ENCODE measurements at regions not wholly inside any gene's neighbourhood (a gene's known extent, or its start where the extent isn't known, plus 50 kb on each side); places are given as distances from the start of the nearest gene placed in this dataset.
"Not testable (repeated sequence)": the region's sequence is repeated elsewhere in the genome, so short reads cannot be mapped to it uniquely, and the experiment has no call there.

DNA sequence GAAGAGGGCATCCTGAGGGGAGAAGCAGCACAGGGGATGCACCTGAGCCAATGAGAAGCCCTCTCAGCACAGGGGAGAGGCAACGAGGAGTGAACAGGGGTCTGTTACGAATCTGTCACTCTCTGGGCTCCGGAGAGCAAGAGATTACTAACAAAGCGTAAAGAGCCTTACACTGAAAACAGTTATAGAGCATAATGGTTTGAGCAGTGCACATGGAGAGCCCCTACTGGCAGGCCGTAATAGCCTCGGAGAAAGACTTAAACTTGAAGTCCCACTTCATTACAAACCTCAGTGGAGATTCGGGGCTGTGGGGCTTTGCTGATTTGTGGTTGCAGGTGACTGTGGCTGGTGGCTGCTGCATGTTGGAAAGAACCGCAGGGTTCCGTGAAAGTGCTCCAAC is 271.5 kb upstream of the TMC3 start:
- no peak for DNase-seq (ENCODE audit: extremely low read depth, insufficient read length)
- H3K27me3 ChIP-seq (replicated peaks; ENCODE audit: control insufficient read depth, insufficient read depth, low read length) = no peaks in the 10 kb centered on the region
- no peak overlapping the region for H3K4me3 ChIP-seq (replicated peaks; ENCODE audit: low read depth, low read length)
- no peaks in the 10 kb centered on the region for H3K36me3 ChIP-seq (ENCODE audit: control insufficient read depth, insufficient read depth, low read length)
- TF ChIP-seq, protein P1, sequence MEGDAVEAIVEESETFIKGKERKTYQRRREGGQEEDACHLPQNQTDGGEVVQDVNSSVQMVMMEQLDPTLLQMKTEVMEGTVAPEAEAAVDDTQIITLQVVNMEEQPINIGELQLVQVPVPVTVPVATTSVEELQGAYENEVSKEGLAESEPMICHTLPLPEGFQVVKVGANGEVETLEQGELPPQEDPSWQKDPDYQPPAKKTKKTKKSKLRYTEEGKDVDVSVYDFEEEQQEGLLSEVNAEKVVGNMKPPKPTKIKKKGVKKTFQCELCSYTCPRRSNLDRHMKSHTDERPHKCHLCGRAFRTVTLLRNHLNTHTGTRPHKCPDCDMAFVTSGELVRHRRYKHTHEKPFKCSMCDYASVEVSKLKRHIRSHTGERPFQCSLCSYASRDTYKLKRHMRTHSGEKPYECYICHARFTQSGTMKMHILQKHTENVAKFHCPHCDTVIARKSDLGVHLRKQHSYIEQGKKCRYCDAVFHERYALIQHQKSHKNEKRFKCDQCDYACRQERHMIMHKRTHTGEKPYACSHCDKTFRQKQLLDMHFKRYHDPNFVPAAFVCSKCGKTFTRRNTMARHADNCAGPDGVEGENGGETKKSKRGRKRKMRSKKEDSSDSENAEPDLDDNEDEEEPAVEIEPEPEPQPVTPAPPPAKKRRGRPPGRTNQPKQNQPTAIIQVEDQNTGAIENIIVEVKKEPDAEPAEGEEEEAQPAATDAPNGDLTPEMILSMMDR (IDR thresholded peaks at IDR 0.05; ENCODE audit: insufficient read depth, low read length, poor library complexity, severe bottlenecking) = no peak

DNA sequence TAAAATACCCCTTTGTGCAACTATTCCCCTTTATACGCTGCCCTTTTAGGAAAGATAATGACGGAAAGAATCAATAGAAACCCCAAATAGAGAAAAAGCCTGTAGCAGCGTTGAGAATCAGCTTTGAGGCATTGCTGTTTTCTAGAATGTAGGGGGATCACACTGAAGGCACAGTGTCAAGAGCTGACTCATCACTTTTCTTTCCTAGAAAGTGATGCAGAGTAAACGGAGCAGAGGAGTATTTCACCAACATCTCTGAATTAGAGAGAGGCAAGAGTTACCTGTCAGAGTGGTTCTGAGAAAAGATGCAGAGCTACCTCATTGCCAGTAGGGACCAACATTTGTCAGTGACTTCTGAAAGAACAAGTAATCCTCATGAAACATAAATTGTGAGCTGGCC is 269.8 kb upstream of the TMC3 start:
- Histone ChIP-seq H3K4me3 (replicated peaks; ENCODE audit: low read depth, low read length) (no peak overlapping the region), H3K36me3 (ENCODE audit: control insufficient read depth, insufficient read depth, low read length) (no peaks in the 10 kb centered on the region), H3K27me3 (replicated peaks; ENCODE audit: control insufficient read depth, insufficient read depth, low read length) (no peaks in the 10 kb centered on the region)
- TF ChIP-seq, protein P1 (IDR thresholded peaks at IDR 0.05; ENCODE audit: insufficient read depth, low read length, poor library complexity, severe bottlenecking) = no peak
- no peak for DNase-seq (ENCODE audit: extremely low read depth, insufficient read length)

- no peaks in the 10 kb centered on the region for H3K36me3 ChIP-seq (ENCODE audit: control insufficient read depth, insufficient read depth, low read length)
- no peaks in the 10 kb centered on the region for H3K27me3 ChIP-seq (replicated peaks; ENCODE audit: control insufficient read depth, insufficient read depth, low read length)
- no peak for DNase-seq (ENCODE audit: extremely low read depth, insufficient read length)
- H3K4me3 ChIP-seq (replicated peaks; ENCODE audit: low read depth, low read length) = no peak overlapping the region
- TF ChIP-seq, protein P1 (IDR thresholded peaks at IDR 0.05; ENCODE audit: insufficient read depth, low read length, poor library complexity, severe bottlenecking) = no peak
Observed at GRCh38 chr15:81642451-81642990, 268.5 kb upstream of the TMC3 start.

GRCh38 chr15:81636064-81636463 is 262.1 kb upstream of the TMC3 start:
- H3K4me3 ChIP-seq (replicated peaks; ENCODE audit: low read depth, low read length); H3K27me3 ChIP-seq (replicated peaks; ENCODE audit: control insufficient read depth, insufficient read depth, low read length); H3K36me3 ChIP-seq (ENCODE audit: control insufficient read depth, insufficient read depth, low read length); DNase-seq (ENCODE audit: extremely low read depth, insufficient read length): not testable (repeated sequence)

- DNase-seq (ENCODE audit: extremely low read depth, insufficient read length) = no peak
- Histone ChIP-seq H3K27me3 (replicated peaks; ENCODE audit: control insufficient read depth, insufficient read depth, low read length) (no peaks in the 10 kb centered on the region), H3K4me3 (replicated peaks; ENCODE audit: low read depth, low read length) (no peak overlapping the region), H3K36me3 (ENCODE audit: control insufficient read depth, insufficient read depth, low read length) (no peaks in the 10 kb centered on the region)
- TF ChIP-seq, protein P1 (IDR thresholded peaks at IDR 0.05; ENCODE audit: insufficient read depth, low read length, poor library complexity, severe bottlenecking) = no peak
Observed at GRCh38 chr15:81633889-81634288, 259.9 kb upstream of the TMC3 start.

GRCh38 chr15:81625896-81626295 is 251.9 kb upstream of the TMC3 start:
- DNase-seq (ENCODE audit: extremely low read depth, insufficient read length) = no peak
- Histone ChIP-seq H3K36me3 (ENCODE audit: control insufficient read depth, insufficient read depth, low read length) (no peaks in the 10 kb centered on the region), H3K4me3 (replicated peaks; ENCODE audit: low read depth, low read length) (no peak overlapping the region), H3K27me3 (replicated peaks; ENCODE audit: control insufficient read depth, insufficient read depth, low read length) (no peaks in the 10 kb centered on the region)
- TF ChIP-seq, protein P1 (IDR thresholded peaks at IDR 0.05; ENCODE audit: insufficient read depth, low read length, poor library complexity, severe bottlenecking) = no peak

Data from GM06990 (cell line).